GM13976 (cell line): ENCODE measurements at regions not wholly inside any gene's neighbourhood (a gene's known extent, or its start where the extent isn't known, plus 50 kb on each side); places are given as distances from the start of the nearest gene placed in this dataset.

Experiments
- DNase-seq: peaks from one replicate; pipeline ENCODE4 v3.0.0; 2012; ENCODE audit warnings: low spot score
- CTCF ChIP-seq: IDR thresholded peaks from 2 replicates; pipeline ENCODE4 v1.5.1; 2012; ENCODE audit warnings: borderline replicate concordance, mild to moderate bottlenecking; ENCODE audit not compliant: insufficient read depth; ENCODE audit errors: extremely low read depth, missing control alignments, control extremely low read depth
- in situ Hi-C: fragments of 300-500 bp; cut with MboI; formaldehyde crosslinking; loops from one replicate; pipeline ENCODE4 v1.12.0; 2022; ENCODE audit warnings: low sequenced_read_pairs, mixed read lengths, inconsistent platforms; ENCODE audit not compliant: unreplicated experiment

DNA sequence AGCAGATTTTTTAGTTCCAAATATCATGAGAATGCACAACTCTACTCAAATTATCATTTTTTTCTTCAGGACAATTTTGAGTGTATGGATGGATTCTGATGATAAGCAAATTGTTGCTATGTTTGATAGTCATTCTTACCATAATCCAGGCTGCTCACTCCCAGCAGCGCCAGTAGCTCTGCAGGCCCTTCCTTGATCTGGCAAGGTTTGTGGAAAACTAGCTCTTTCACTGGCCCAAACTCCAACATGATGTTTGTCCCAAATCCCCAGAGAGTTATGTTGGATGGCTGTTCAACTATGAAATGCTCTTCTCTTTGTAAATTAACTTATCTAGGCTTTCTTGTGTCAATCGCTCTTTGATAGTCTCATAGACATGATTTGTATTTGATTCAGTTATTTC lies 933.7 kb downstream of the DNAJB9 start:
- TF ChIP-seq CTCF: no peak
- no peak for DNase-seq
- in situ Hi-C loops: no loop called here

DNA sequence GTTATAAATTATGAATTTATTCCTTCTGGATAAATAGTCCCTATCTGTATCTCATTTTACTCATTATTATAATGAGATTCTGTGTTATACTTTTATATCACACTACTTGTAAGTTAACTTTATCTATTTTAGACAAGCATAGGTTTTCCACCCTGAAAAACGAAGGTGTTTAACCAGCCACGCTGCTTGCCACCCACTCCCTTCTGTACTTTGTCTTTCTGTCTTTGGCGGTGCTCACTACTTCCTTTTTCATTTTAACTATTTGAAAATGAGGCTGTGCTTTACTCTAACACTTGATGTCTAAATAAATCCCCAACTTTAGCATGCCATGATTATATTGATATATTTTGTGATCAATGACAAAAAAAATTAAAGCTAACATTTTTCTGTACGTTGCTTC lies 952.9 kb downstream of the DNAJB9 start:
- no peak for DNase-seq
- in situ Hi-C loops: no loop called here
- no peak for TF ChIP-seq CTCF

GRCh38 chr7:109527833-109528232 lies 958.2 kb downstream of the DNAJB9 start:
- DNase-seq: no peak
- in situ Hi-C loops: no loop called here

DNA sequence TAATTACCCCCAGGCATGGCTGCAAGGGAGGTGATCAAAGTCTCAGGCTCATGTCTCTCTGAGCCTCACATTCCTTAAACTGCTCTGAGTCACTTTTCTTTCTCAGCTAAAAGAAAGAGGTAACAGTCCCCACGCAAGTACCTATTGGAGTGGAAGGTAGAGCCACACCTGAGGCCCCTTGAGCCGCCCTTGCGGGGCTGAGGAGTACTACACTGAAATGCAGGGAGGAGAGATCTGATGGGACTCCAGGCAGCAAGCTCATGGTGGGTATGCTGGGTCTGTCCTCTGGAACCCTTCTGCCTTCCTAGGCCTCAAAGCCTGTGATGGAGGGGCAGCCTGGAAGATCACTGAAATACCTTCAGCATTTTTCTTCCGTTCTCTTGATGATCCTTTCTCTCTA lies 960.0 kb downstream of the DNAJB9 start:
- DNase-seq: no peak
- in situ Hi-C loops: no loop called here
- no peak for TF ChIP-seq CTCF

More at GRCh38 chr7:109527833-109528232, 958.2 kb downstream of the DNAJB9 start:
- no peak for TF ChIP-seq CTCF

DNA sequence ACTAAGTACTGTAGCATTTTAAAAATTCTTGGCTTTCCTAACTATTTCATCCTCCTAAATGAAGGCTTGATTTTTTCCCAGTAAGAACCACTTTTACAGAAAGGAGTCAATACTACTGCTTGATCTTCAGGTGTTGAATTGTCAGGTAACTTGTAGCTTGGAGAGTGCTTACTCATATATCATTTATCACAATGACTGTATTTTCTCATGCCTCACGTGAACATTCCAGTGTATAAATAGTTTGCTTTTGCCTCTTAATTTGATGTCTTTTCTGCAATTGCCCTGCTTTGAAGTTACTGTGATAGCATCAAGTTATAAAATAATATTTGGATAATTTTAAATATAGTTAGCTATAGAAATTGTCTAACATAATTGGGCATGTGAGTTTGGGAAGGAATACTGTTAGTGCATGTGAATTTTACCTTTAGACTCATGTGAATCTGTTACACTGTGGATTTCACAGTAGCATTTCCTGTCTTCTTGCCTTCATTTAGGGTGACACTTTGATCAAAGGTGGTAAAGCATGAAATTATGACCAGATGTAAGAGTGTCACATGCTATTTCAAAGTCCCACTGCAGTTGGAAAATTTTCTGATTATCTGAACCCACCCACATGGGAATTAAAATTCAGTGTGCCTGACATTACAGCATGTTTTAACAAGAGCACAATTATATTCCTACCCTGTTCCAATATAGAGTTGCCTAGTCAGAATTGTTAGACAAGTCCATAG lies 962.8 kb downstream of the DNAJB9 start:
- TF ChIP-seq CTCF: no peak
- DNase-seq: no peak
- in situ Hi-C loops: no loop called here

DNA sequence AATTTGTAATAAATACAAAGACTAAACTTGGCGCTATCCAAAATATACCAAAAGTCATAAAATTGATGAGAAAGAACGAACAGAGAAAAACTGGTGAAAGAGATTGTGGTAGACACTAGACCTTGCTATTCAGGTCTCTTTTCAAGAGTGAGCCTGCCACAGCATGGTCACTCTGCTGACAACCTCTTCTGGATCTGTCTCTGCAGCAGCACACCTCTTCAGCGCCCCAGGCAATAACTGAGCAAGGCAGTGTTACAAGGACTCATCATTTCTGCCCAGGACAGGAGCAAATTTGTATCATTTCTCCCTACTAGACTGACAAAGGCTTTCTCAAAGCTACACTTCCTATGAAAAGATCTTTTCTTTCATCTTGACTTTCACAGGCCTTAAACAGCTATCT lies 976.0 kb downstream of the DNAJB9 start:
- no peak for DNase-seq
- TF ChIP-seq CTCF: no peak
- in situ Hi-C loops: no loop called here
